Fibroblast of villous mesenchyme (primary cell): ENCODE measurements at regions not wholly inside any gene's neighbourhood (a gene's known extent, or its start where the extent isn't known, plus 50 kb on each side); places are given as distances from the start of the nearest gene placed in this dataset.

Experiments
- DNase-seq: peaks from one replicate; pipeline ENCODE4 v3.0.0-alpha.2; 2010; ENCODE audit warnings: low read depth
- H3K4me3 ChIP-seq: 2 replicates; pipeline ENCODE4 v1.5.1; 2011; ENCODE audit warnings: low read depth, mild to moderate bottlenecking, low read length
- TF ChIP-seq, protein P1 (sequence below): IDR thresholded peaks from 2 replicates; pipeline ENCODE4 v1.5.1; 2012; ENCODE audit warnings: low read depth, mild to moderate bottlenecking, low read length; ENCODE audit not compliant: insufficient read depth

DNA sequence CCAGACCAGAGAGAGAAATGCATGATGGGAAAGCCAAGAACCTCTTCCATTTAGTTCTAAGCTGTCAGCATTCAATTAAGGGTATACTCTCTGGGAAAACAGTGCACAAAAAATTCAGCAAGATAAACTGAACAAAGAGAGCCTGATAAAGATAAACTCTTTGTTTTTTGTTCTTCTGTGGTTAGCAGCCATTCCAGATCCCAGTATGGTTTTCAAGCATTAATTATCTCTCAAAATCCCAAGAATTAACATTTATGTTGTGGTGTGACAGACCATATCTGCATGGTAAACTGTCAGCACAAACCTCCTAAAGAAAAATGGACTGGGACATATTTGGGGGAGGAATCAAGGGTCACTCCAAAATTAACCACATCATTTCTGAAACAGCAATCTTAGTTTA, 124.0 kb upstream of the LRRN1 start:
- H3K4me3 ChIP-seq = no peak overlapping the region
- TF ChIP-seq, protein P1, sequence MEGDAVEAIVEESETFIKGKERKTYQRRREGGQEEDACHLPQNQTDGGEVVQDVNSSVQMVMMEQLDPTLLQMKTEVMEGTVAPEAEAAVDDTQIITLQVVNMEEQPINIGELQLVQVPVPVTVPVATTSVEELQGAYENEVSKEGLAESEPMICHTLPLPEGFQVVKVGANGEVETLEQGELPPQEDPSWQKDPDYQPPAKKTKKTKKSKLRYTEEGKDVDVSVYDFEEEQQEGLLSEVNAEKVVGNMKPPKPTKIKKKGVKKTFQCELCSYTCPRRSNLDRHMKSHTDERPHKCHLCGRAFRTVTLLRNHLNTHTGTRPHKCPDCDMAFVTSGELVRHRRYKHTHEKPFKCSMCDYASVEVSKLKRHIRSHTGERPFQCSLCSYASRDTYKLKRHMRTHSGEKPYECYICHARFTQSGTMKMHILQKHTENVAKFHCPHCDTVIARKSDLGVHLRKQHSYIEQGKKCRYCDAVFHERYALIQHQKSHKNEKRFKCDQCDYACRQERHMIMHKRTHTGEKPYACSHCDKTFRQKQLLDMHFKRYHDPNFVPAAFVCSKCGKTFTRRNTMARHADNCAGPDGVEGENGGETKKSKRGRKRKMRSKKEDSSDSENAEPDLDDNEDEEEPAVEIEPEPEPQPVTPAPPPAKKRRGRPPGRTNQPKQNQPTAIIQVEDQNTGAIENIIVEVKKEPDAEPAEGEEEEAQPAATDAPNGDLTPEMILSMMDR = no peak
- no peak for DNase-seq

DNA sequence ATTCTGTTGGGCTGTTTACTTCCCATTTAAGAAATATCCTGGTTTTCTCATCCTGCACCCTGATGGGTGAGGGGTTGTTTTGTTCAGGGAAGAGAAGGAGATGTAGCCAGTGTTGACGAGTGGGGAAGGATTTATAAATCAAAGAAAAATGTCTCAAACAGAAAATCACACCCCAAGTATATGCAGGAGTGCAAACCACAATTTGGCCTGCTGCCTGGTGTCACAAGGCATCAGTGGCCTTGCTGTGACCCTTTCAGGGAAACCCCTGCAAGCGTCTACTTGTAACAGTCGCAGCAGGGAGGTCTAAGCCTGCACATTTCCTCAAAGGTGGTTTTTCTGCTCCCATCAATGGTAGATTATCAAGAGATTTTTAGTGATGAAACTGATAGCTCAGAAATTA, 132.6 kb upstream of the LRRN1 start:
- no peak for DNase-seq
- TF ChIP-seq, protein P1 = no peak

DNA sequence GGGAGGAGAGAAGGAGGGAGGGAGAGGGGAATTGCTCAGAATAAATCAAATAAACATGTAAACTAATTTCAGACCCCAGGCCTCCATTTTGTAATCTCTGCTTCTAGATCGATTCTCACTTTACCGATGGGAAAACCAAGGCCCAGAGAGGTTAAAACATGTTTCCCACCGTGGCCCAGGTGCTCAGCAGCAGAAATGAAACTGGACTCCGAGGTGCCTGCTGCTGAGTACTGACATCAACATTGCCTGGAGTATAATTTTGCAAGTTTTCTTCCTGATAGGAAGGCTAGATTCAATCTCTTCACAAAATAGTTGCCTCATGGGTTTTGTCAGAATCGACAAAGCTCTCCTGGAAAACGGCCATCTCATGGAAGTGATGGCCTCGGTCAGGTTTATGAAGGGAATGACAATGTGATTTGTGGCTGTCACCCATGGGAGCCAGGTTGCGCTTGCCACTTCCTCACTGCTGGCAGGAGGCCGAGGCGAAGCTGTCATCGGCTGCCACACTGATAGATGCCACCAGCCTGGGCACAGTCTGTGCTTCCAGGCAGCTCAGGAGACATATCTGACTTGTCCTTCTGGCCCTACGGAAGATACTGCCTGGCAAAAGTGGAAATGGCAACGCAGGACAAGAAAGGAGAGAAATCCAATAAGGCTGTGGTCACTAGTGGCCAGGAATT, 133.1 kb upstream of the LRRN1 start:
- H3K4me3 ChIP-seq = no peak overlapping the region
- TF ChIP-seq, protein P1 = no peak
- no peak for DNase-seq

More for the DNA sequence above, 132.6 kb upstream of the LRRN1 start:
- H3K4me3 ChIP-seq = no peak overlapping the region

DNA sequence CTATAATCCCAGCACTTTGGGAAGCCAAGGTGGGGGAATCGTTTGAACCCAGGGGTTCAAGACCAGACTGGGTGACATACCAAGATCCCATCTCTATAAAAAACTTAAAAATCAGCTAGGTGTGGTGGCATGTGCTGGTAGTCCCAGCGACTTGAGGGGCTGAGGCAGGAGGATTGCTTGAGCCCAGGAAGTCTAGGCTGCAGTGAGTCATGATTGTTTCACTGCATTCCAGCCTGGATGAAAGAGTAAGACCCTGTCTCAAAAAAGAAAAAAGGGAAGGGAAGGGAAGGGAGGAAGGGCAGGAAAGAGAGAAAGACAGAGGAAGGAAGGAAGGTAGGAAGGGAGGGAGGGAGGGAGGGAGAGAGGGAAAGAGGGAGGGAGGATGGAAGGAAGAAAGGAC, 133.7 kb upstream of the LRRN1 start:
- H3K4me3 ChIP-seq = no peak overlapping the region
- TF ChIP-seq, protein P1 = no peak
- no peak for DNase-seq

DNA sequence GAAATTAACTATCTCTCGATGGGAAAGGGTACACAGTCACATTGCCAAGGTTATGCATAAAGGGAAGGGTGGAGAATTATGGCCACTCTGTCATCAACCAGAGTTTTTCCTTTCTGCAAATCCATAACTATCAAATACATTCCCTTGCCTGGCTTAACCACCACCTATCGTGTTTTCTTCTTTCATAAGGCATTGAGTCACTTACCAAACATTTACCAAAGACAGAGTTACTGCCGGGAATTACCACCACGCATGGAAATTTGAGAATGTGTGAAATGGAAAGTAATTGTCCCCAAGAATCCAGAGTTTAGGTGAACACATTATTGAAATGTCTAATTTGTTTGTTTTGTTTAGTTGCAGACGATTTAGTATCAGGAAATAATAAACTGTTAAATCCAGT, 134.3 kb upstream of the LRRN1 start:
- TF ChIP-seq, protein P1 = no peak
- no peak overlapping the region for H3K4me3 ChIP-seq
- no peak for DNase-seq

DNA sequence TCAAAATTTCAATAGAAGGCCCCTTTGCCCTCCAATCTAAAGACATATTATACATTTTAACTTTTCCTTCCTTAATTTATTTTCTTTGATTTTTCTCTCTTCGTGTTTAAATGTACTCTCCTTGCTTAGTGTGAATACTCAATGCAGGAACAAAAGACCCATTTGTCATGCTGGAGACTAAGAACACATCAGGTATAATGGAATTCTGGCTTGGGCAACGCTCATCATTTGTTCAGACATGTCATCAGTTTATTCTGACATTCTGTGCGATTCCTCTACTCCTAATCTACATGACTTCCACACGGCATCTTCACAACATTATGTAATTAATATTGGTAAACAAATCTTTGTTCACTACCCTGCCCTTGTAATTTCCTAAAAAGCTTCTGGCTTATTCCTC, 136.6 kb upstream of the LRRN1 start:
- no peak for DNase-seq
- TF ChIP-seq, protein P1 = no peak
- no peak overlapping the region for H3K4me3 ChIP-seq

DNA sequence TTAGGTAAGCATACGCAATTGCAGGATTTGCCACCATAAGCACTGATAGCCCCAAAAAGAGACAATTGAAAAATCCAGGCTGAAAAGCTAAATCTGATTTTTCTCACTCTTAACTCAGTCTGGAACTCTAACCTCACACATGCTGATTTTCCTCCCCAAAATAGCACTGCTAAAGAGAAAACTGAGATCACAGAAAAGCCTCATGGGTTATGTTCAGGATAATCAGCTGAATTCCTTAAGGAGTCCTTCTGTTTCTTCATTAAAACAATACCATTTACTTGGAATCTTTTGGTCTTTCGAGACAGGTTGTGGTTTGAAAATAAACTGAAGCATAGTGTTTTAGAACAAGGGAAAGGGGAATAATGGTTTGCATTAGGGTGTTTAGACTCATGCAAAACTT, 144.3 kb upstream of the LRRN1 start:
- TF ChIP-seq, protein P1 = no peak
- H3K4me3 ChIP-seq = no peak overlapping the region
- no peak for DNase-seq
